Peyer's patch (tissue), 4 donors: ENCODE measurements at regions not wholly inside any gene's neighbourhood (a gene's known extent, or its start where the extent isn't known, plus 50 kb on each side); places are given as distances from the start of the nearest gene placed in this dataset.
A peak's percentile ranks its signal among the peaks of the same experiment; 100 is the strongest.

Experiments
- DNase-seq, 3 donors: peaks; one replicate each; pipeline ENCODE4 v3.0.0-alpha.2; 2017 to 2019
- H3K27ac ChIP-seq, 4 donors: fragments of 200-600 bp; sonication (generic); one replicate each; pipeline ENCODE4 v1.5.1; 2016 to 2019
- H3K27me3 ChIP-seq, 2 donors: fragments of 200-600 bp; sonication (generic); one replicate each; pipeline ENCODE4 v1.5.1; 2019
- H3K36me3 ChIP-seq, 3 donors: fragments of 200-600 bp; sonication (generic); one replicate each; pipeline ENCODE4 v1.5.1; 2016 to 2019
- H3K4me1 ChIP-seq, 4 donors: fragments of 200-600 bp; sonication (generic); one replicate each; pipeline ENCODE4 v1.5.1; 2016 to 2019
- H3K4me3 ChIP-seq, 4 donors: fragments of 200-600 bp; sonication (generic); 1 replicate in 3 of 4; 2 replicates in 1 of 4; pipeline ENCODE4 v1.5.1; 2016 to 2019; ENCODE audit warnings: mild to moderate bottlenecking in 1 of 4
- H3K9me3 ChIP-seq, 4 donors: fragments of 200-600 bp; sonication (generic); one replicate each; pipeline ENCODE4 v1.5.1; 2016 to 2019; ENCODE audit warnings: mild to moderate bottlenecking in 1 of 4
- CTCF ChIP-seq, 6 experiments: fragments of 450-650 bp in 4 of 6; fragments of 200-600 bp in 2 of 6; sonication (generic) in 1 of 6; IDR thresholded peaks; one replicate each; pipeline ENCODE4 v1.5.1; 2017 to 2019; ENCODE audit warnings: antibody characterized with exemption in 6 of 6, mild to moderate bottlenecking in 3 of 6, moderate library complexity in 1 of 6
- POLR2A ChIP-seq, 2 donors: fragments of 450-650 bp; IDR thresholded peaks; one replicate each; pipeline ENCODE4 v1.5.1; 2017; ENCODE audit warnings: antibody characterized with exemption in 2 of 2, mild to moderate bottlenecking in 2 of 2, moderate library complexity in 2 of 2

DNA sequence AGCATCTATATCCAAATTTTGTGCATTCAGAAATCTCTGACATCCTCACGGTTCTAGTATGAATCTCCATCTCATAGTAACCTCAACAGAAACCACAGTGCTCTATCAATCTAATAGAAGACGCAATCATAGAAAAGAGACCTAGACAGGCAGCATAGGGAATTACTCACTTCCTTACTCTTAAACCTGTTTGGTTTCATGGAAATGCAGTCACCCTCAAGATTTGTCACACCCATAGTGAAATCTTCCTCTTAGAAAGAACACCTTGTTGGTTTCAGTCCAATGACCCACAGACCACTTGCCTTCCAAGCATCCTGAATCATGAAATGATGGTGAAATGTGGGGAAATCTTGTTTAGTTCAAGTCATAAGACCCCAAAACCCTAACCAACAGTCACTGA is 166.1 kb upstream of the PRDM1 start:
- DNase-seq: no peak
- H3K4me1 ChIP-seq: no peaks in the 10 kb centered on the region

DNA sequence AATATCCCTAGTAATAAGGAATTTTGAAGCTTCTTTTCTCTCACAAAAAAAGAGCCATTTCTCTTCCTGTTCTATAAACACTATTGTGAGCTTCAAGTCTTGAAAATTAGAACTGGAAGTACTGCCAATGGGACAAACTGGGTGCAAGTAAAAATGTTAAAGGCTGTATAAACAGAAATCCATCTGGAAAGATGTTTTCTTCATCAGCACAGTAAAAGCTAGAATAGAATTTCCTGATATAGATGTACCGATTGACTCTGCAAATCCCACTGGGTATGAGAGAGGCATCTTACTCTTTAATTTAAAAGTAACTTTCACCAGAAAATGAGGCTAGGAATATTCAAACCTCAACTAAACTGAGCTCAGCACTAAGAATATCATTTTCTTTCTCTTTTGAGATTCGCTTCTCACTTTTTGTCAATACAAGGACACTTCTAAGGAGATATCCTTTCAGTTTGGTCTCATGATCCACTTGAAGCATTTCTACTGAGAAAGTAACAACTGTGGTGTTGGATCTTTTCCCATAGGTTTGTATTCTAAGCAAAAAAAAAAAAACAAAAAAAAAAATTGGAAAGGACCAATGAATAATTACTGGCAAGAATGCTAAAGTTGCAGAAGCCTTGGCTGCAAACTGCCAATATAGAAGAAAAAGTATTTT is 169.0 kb upstream of the PRDM1 start:
- TF ChIP-seq CTCF (IDR thresholded peaks at IDR 0.05) (no peak), POLR2A (IDR thresholded peaks at IDR 0.05) (no peak)
- H3K36me3 ChIP-seq: no peaks in the 10 kb centered on the region
- H3K27ac ChIP-seq: peak overlapping the region in 1 of 4 donors; percentile 27
- no peaks in the 10 kb centered on the region for H3K4me1 ChIP-seq
- H3K4me3 ChIP-seq: no peak overlapping the region
- DNase-seq: no peak
- H3K27me3 ChIP-seq: no peaks in the 10 kb centered on the region
- no peaks in the 10 kb centered on the region for H3K9me3 ChIP-seq

More for the DNA sequence above, 166.1 kb upstream of the PRDM1 start:
- Histone ChIP-seq H3K27ac (no peak overlapping the region), H3K4me3 (no peak overlapping the region), H3K9me3 (no peaks in the 10 kb centered on the region), H3K27me3 (no peaks in the 10 kb centered on the region), H3K36me3 (no peaks in the 10 kb centered on the region)
- TF ChIP-seq CTCF (IDR thresholded peaks at IDR 0.05): no peak
- no peak for TF ChIP-seq POLR2A (IDR thresholded peaks at IDR 0.05)

DNA sequence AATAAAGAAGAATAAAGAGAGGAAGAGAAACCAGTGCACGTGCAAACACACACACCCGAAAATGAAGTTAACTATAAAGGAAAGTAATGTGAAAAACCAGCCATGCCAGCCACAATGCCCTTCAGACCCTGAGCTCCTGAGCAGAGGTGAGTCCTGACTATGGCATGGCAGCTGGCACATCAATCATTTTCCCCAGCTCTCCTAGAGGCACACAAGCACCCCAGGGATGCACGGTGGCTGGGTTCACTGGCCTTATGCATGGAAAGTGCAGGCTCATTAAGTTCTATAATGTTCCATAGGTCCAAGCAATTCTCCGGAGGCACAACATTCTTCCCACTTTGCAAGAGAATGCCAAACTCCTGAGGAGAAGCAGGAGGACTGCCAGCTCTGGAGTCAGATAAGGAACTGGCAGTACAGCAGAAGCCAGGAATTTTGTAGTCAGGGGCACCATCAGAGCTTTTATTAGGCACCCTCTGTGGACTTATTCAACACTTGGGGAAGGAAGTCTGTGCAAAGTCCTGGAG is 175.0 kb upstream of the PRDM1 start:
- Histone ChIP-seq H3K27ac (no peak overlapping the region), H3K27me3 (no peaks in the 10 kb centered on the region), H3K9me3 (no peaks in the 10 kb centered on the region), H3K4me3 (no peak overlapping the region), H3K36me3 (no peaks in the 10 kb centered on the region), H3K4me1 (peaks cover 0 to 3% (median 0%) of the 10 kb centered on the region in 4 donors)
- TF ChIP-seq POLR2A (IDR thresholded peaks at IDR 0.05) (no peak), CTCF (IDR thresholded peaks at IDR 0.05) (no peak)
- DNase-seq: no peak

DNA sequence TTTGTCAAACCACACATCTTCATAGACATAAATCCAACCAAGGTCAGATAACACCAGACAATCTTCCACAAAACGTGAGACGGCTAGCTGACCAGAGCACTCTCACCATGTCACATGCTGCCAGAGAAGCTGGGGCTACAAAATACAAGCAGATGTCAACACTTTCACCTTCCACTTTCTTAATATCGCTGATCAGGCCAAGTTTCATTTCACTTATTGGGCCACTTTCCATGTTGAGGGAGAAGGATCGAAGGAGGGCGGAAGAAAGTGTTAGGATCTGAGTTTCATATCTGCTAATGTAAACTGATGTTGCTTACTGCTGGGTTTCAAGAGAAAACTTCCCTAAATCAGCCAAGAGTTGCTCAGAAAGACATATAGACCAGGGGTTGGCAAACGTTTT is 177.0 kb upstream of the PRDM1 start:
- TF ChIP-seq CTCF (IDR thresholded peaks at IDR 0.05) (no peak), POLR2A (IDR thresholded peaks at IDR 0.05) (no peak)
- H3K36me3 ChIP-seq: no peaks in the 10 kb centered on the region
- no peak overlapping the region for H3K4me3 ChIP-seq
- H3K9me3 ChIP-seq: no peaks in the 10 kb centered on the region
- no peak for DNase-seq
- no peaks in the 10 kb centered on the region for H3K27me3 ChIP-seq
- peaks cover 0 to 3% (median 0%) of the 10 kb centered on the region in 4 donors for H3K4me1 ChIP-seq
- no peak overlapping the region for H3K27ac ChIP-seq

DNA sequence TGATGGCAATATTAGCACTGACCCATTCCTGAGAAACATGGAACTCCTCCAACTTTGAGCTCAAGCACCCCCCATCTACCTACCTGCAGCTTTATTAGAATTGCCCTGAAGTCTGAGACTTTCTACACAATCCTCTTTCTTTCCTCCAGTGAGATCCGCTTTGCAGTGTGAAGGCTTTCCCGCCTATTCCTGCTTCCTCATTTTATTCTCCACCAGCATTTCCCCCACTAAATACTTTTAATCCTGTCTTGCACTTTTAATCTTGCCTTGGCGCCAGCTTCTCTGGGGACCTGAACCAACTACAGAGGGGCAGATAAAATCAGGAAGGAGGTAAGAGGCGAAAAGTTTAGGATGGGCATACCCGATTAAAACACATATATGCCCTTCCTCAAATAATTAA is 178.1 kb upstream of the PRDM1 start:
- DNase-seq: no peak
- no peak overlapping the region for H3K4me3 ChIP-seq
- TF ChIP-seq POLR2A (IDR thresholded peaks at IDR 0.05): no peak
- H3K27me3 ChIP-seq: no peaks in the 10 kb centered on the region
- peaks cover 0 to 3% (median 0%) of the 10 kb centered on the region in 4 donors for H3K4me1 ChIP-seq
- no peak overlapping the region for H3K27ac ChIP-seq
- H3K9me3 ChIP-seq: no peaks in the 10 kb centered on the region
- no peaks in the 10 kb centered on the region for H3K36me3 ChIP-seq

DNA sequence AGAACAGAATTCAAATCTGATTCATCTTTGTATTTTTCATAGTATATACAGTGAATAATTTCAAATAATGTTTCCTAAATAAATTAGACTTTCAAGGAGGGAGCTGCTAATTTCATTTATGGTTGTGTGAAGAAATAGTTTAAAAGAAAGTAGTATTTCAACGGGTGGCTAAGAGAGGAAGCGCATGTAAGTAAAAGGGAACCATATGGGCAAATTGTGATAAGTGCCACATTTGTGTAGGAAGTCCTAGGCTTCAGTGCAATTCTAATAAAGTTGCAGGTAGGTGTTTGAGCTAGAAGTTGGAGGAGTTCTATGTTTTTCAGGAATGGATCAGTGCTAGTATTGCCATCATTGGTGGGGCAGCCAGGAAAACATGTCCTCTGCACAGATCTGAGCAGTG is 178.8 kb upstream of the PRDM1 start:
- H3K27me3 ChIP-seq: no peaks in the 10 kb centered on the region
- no peak overlapping the region for H3K27ac ChIP-seq

More for the DNA sequence above, 178.8 kb upstream of the PRDM1 start:
- no peak overlapping the region for H3K4me3 ChIP-seq
- H3K4me1 ChIP-seq: peaks cover 0 to 3% (median 0%) of the 10 kb centered on the region in 4 donors
- TF ChIP-seq POLR2A (IDR thresholded peaks at IDR 0.05) (no peak), CTCF (IDR thresholded peaks at IDR 0.05) (no peak)
- DNase-seq: no peak
- no peaks in the 10 kb centered on the region for H3K9me3 ChIP-seq
- H3K36me3 ChIP-seq: no peaks in the 10 kb centered on the region
